ENCODE measurements at regions not wholly inside any gene's neighbourhood (a gene's known extent, or its start where the extent isn't known, plus 50 kb on each side); places are given as distances from the start of the nearest gene placed in this dataset.

DNA sequence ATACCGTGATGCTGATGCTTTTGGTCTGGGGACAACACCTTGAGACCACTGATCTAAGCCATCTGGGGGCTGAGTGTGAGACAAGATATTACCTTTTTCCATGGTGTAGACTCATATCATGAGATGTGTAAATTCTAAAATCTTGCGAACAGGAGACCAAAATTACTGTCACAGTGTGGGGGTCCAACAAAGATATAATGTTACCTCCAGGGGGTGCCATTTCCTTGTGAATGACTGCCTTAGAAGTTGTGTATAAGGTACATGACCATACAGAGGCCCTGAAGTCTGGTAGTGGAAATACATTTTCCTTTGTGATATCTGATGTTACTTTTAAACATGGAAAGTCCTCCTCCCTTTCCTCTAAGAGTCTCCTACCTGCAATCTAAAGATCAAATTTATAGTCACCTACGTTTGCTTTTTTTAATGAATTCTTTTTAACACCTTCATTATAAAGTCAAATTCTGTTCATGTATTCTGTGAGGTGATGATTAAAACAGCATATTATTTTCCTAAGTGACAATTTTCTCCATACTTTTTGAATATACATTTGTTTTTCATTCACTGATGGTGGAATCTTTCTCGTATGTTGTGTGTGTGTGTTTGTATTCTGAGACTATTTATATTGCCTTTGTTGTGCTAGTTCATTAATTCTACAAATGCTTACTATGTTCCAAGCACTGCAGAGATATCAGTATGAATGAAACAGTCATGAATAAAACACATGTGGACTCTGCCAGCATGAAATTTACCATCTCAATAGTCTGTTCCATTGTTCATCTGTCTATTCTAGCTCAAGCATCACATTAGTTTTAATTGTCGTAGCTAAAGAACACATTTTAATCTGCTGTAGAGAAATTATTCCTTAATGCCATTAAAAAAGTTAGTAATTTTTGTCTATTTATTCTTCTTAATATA is 113.7 kb downstream of the RFC3 start:
- TF ChIP-seq, protein P1, sequence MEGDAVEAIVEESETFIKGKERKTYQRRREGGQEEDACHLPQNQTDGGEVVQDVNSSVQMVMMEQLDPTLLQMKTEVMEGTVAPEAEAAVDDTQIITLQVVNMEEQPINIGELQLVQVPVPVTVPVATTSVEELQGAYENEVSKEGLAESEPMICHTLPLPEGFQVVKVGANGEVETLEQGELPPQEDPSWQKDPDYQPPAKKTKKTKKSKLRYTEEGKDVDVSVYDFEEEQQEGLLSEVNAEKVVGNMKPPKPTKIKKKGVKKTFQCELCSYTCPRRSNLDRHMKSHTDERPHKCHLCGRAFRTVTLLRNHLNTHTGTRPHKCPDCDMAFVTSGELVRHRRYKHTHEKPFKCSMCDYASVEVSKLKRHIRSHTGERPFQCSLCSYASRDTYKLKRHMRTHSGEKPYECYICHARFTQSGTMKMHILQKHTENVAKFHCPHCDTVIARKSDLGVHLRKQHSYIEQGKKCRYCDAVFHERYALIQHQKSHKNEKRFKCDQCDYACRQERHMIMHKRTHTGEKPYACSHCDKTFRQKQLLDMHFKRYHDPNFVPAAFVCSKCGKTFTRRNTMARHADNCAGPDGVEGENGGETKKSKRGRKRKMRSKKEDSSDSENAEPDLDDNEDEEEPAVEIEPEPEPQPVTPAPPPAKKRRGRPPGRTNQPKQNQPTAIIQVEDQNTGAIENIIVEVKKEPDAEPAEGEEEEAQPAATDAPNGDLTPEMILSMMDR (conservative IDR thresholded peaks at IDR 0.05; ENCODE audit: low read length) = peak; percentile 69
- TF ChIP-seq EZH2phosphoT487 (IDR thresholded peaks at IDR 0.05; ENCODE audit: borderline replicate concordance) = no peak
